Heart right ventricle (tissue), 16 donors: ENCODE measurements at regions not wholly inside any gene's neighbourhood (a gene's known extent, or its start where the extent isn't known, plus 50 kb on each side); places are given as distances from the start of the nearest gene placed in this dataset.

ENCODE experiments used
- ATAC-seq, 8 donors: fragments of 200-7000 bp; cut with Tn5 transposase; one replicate each; pipeline ENCODE4 v1.9.1; 2020; ENCODE audit warnings: mild to moderate bottlenecking in 8 of 8, moderate library complexity in 8 of 8, moderate number of reproducible peaks in 1 of 8
- DNase-seq, 2 donors: peaks; one replicate each; pipeline ENCODE4 v3.0.0-alpha.2; 2020
- H3K27ac ChIP-seq, 10 donors: fragments of 200-600 bp; sonication (generic) in 2 of 10; one replicate each; pipeline versions ENCODE4 v1.5.0 to v1.8.0; 2020 to 2022; ENCODE audit warnings: mild to moderate bottlenecking in 3 of 10
- H3K27me3 ChIP-seq, 7 donors: fragments of 200-600 bp; one replicate each; pipeline ENCODE4 v1.8.0; 2021 to 2022; ENCODE audit warnings: mild to moderate bottlenecking in 2 of 7
- H3K36me3 ChIP-seq, 9 donors: fragments of 200-600 bp; sonication (generic) in 1 of 9; one replicate each; pipeline versions ENCODE4 v1.5.0 to v1.8.0; 2020 to 2022; ENCODE audit warnings: mild to moderate bottlenecking in 2 of 9
- H3K4me1 ChIP-seq, 9 donors: fragments of 200-600 bp; sonication (generic) in 1 of 9; one replicate each; pipeline versions ENCODE4 v1.5.0 to v1.8.0; 2020 to 2022; ENCODE audit warnings: mild to moderate bottlenecking in 4 of 9
- H3K4me3 ChIP-seq, 10 donors: fragments of 200-600 bp; sonication (generic) in 2 of 10; one replicate each; pipeline versions ENCODE4 v1.5.0 to v1.8.0; 2020 to 2022; ENCODE audit warnings: mild to moderate bottlenecking in 7 of 10, moderate library complexity in 2 of 10
- H3K9me3 ChIP-seq, 11 donors: fragments of 200-600 bp in 10 of 11; sonication (generic) in 2 of 11; one replicate each; pipeline versions ENCODE4 v1.5.0 to v1.8.0; 2013 to 2022; ENCODE audit warnings: mild to moderate bottlenecking in 2 of 11, control low read depth in 1 of 11, moderate library complexity in 1 of 11
- CTCF ChIP-seq, 9 donors: fragments of 200-600 bp; sonication (generic) in 2 of 9; IDR thresholded peaks; one replicate each; pipeline versions ENCODE4 v1.5.0 to v1.8.0; 2021 to 2022; ENCODE audit warnings: antibody characterized with exemption in 9 of 9, mild to moderate bottlenecking in 5 of 9, moderate library complexity in 1 of 9
- WGBS, 2 donors: extraction: QIAGEN DNeasy Blood & Tissue Kit; methylation state at CpG; one replicate each; pipeline ENCODE4 v1.1.7; 2013; ENCODE audit warnings: inconsistent platforms in 1 of 2; 5-methylcytosine and 5-hydroxymethylcytosine counted together
- intact Hi-C, 10 donors: fragments of 100-400 bp; cut with DNase I; formaldehyde crosslinking; loops; one replicate each; pipeline versions ENCODE4 v1.11.1 to v1.14.2; 2022
- donor health status: Arrhythmogenic right ventricular cardiomyopathy.
- donor health status: ischemic (EF 13 %, LVEDD 7.1; RV severe dilation, severe dysfunction).
- donor health status: healthy with polysubstance abuse.
- donor health status: DM: no; HTN: yes; CAD: no.
- donor health status: DM: no; HTN: no; CAD: no.
- donor health status: ischemic (EF 25% LVEDD 6.9; RV normal size, moderate dysfunction).
- donor health status: ischemic (EF 25% LVEDD 5.7; RV mildly dilated, moderate dysfunction).
- donor health status: healthy.
- donor health status: DM: yes; HTN: yes; CAD: no.
- donor health status: Ischemic cardiomyopathy.
- donor health status: ischemic (EF 35%, LVEDD 5.7; RV mildly dilated, moderate dysfunction).
- donor health status: nonischemic (EF 11% LVEDD 7.7; RV severe dilation, severe dysfunction).
- donor health status: DM: yes; HTN: yes; CAD: no.
- donor health status: PGD.
- donor health status: ischemic (EF 29% LVEDD 5.4; RV normal size, mild dysfunction).
- donor health status: nonischemic (EF 23%, LVEDD 6.1; RV moderate dilation, normal function).

DNA sequence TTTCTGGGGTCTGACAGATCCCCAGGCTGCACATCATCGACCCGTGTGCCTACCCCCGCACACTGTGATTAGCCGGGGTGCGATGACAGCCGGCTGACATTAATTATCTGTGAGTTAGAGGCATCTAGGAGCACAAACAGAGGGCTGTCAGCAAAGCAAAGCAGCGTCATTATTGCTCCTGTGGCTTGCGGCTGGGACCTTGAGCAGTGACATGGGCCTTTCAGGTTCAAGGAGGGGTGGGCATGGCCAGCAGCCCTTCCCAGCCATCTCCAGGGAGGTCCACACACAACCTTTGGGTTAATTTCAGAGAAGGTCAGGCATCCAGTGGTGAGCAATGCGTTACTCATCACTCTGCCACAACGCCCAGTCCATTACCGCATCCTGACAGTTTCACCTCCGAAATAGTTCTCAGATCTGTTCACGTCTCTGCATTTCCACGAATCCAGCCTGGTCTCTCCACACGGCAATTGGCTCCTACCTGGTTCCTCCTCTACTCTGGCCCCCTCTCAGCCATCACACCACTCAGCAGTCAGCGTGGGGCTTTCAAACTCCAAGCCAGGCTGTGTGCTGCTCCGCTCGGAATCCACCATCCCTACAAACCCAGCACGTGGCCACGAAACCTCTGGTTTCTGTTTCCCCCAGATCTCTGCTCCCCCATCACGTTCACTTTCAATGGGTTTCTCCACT lies 249.7 kb upstream of the C16orf82 start:
- Histone ChIP-seq H3K4me1 (no peaks in the 10 kb centered on the region), H3K36me3 (no peaks in the 10 kb centered on the region), H3K27ac (no peak overlapping the region), H3K9me3 (no peaks in the 10 kb centered on the region), H3K27me3 (peaks cover 0 to 23% (median 4%) of the 10 kb centered on the region in 7 donors), H3K4me3 (no peak overlapping the region)
- DNase-seq (no peak), ATAC-seq (no peak)
- WGBS, 2 donors = 53 to 58% methylated on average over 21 of the region's 21 CpGs
- intact Hi-C loops = no loop called here
- no peak for TF ChIP-seq CTCF (IDR thresholded peaks at IDR 0.05)

- Histone ChIP-seq H3K36me3 (no peaks in the 10 kb centered on the region), H3K27me3 (peaks cover 0 to 23% (median 4%) of the 10 kb centered on the region in 7 donors), H3K4me3 (no peak overlapping the region), H3K4me1 (no peaks in the 10 kb centered on the region), H3K27ac (no peak overlapping the region), H3K9me3 (no peaks in the 10 kb centered on the region)
- ATAC-seq = no peak
- DNase-seq = no peak
- no peak for TF ChIP-seq CTCF (IDR thresholded peaks at IDR 0.05)
- WGBS, 2 donors = 87 to 90% methylated on average over 2 of the region's 2 CpGs
- intact Hi-C loops = no loop called here
Measured at GRCh38 chr16:26818393-26818792, 248.3 kb upstream of the C16orf82 start.

DNA sequence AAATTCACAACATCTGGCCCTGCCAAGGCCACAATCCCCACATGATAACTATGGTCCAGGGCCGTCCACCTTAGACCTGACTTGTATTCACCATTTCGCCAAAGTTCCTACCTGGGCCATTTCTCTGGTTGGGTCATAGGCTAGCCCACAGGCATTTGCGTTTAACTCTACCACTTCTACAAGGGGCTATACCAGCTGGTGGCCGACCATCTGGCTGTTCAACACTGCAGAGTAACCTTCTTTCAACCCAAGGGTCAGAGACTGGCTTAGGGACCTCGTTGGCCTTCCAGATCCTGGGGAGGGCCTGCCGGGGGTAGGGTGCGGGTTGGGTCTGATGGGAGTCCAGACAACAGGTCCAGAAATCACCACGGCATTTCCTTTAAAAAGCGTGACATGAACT lies 242.3 kb upstream of the C16orf82 start:
- intact Hi-C loops = no loop called here
- ATAC-seq = no peak
- DNase-seq = no peak
- Histone ChIP-seq H3K27ac (no peak overlapping the region), H3K4me1 (no peaks in the 10 kb centered on the region), H3K9me3 (no peaks in the 10 kb centered on the region), H3K36me3 (no peaks in the 10 kb centered on the region), H3K27me3 (peaks cover 0 to 9% (median 4%) of the 10 kb centered on the region in 7 donors), H3K4me3 (no peak overlapping the region)
- 83 to 84% methylated on average over 9 of the region's 9 CpGs for WGBS, 2 donors
- TF ChIP-seq CTCF (IDR thresholded peaks at IDR 0.05) = no peak

DNA sequence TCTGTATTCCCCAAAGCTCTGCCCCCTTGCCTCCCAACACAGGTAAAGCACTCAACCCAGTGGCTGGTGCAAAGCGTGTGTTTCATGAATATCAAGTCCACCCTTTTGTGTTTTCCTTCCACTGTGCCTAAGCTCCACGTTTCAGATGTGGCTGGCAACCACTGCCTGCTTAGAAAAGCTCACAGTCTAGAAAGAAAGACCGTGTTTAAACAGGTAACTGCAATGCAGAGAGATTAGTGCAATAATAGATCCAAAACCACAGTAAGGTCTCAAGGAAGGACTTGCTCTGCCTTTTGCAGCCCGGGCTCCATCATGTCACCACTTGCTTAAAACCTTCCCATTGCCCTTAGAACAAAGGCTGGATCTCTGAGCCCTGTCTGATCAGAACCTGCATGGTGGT lies 240.2 kb upstream of the C16orf82 start:
- no peak for ATAC-seq

More for the DNA sequence above, 240.2 kb upstream of the C16orf82 start:
- intact Hi-C loops = no loop called here
- TF ChIP-seq CTCF (IDR thresholded peaks at IDR 0.05) = no peak
- 61 to 62% methylated on average over 4 of the region's 4 CpGs for WGBS, 2 donors
- H3K27me3 ChIP-seq = peaks cover 0 to 11% (median 0%) of the 10 kb centered on the region in 7 donors
- DNase-seq = no peak
- no peaks in the 10 kb centered on the region for H3K4me1 ChIP-seq
- no peak overlapping the region for H3K4me3 ChIP-seq
- no peaks in the 10 kb centered on the region for H3K9me3 ChIP-seq
- H3K27ac ChIP-seq = no peak overlapping the region
- H3K36me3 ChIP-seq = no peaks in the 10 kb centered on the region
